ENCODE measurements at regions not wholly inside any gene's neighbourhood (a gene's known extent, or its start where the extent isn't known, plus 50 kb on each side); places are given as distances from the start of the nearest gene placed in this dataset.

- Histone ChIP-seq H2AFZ (ENCODE audit: low read length) (no peak overlapping the region), H3K14ac (ENCODE audit: insufficient read depth, low read length) (no peak overlapping the region), H4K8ac (replicated peaks; ENCODE audit: insufficient read length, low read depth, low read length) (no peak overlapping the region), H3K9me3 (ENCODE audit: control insufficient read depth, low read depth, low read length) (no peaks in the 10 kb centered on the region), H3K79me2 (ENCODE audit: insufficient read depth, low read length) (no peaks in the 10 kb centered on the region), H3K4me2 (ENCODE audit: insufficient read depth, insufficient read length, low read length) (no peak overlapping the region), H4K91ac (ENCODE audit: insufficient read length, low read depth, low read length) (no peak overlapping the region), H2BK20ac (ENCODE audit: low read depth, low read length, poor library complexity, severe bottlenecking) (no peak overlapping the region), H2BK5ac (ENCODE audit: insufficient read length, low read length) (no peak overlapping the region), H3K23me2 (ENCODE audit: insufficient read length, low read depth, low read length, poor library complexity, severe bottlenecking) (no peaks in the 10 kb centered on the region), H3K18ac (ENCODE audit: insufficient read length, low read depth, low read length) (no peak overlapping the region), H3K9ac (ENCODE audit: extremely low read depth, insufficient read length, low read length) (no peak overlapping the region), H2BK15ac (ENCODE audit: low read depth, low read length) (no peak overlapping the region), H2BK12ac (ENCODE audit: insufficient read length, low read depth, low read length) (no peak overlapping the region), H2BK120ac (ENCODE audit: low read depth, low read length, poor library complexity, severe bottlenecking) (no peak overlapping the region), H4K20me1 (ENCODE audit: control insufficient read depth, insufficient read depth, insufficient read length) (no peaks in the 10 kb centered on the region), H2AK5ac (ENCODE audit: insufficient read length, low read length) (no peak overlapping the region), H4K5ac (ENCODE audit: insufficient read length, low read depth, low read length) (no peak overlapping the region), H3K4me1 (ENCODE audit: insufficient read depth, low read length) (no peaks in the 10 kb centered on the region), H3K79me1 (ENCODE audit: insufficient read depth, low read depth, low read length, poor library complexity, severe bottlenecking) (no peaks in the 10 kb centered on the region), H3K56ac (ENCODE audit: insufficient read length, low read depth, low read length) (no peak overlapping the region), H3K27ac (ENCODE audit: insufficient read length, low read depth, low read length) (no peak overlapping the region), H3K27me3 (ENCODE audit: insufficient read depth, low read length) (no peaks in the 10 kb centered on the region), H3K4ac (ENCODE audit: low read depth, low read length) (no peak overlapping the region), H3T11ph (ENCODE audit: low read length) (no peak overlapping the region), H3K23ac (ENCODE audit: insufficient read length, low read depth, low read length) (no peak overlapping the region)
- peaks cover 0 to 1% of the 10 kb centered on the region in 2 experiments; a peak in 1 of 5 replicates for H3K9me3 Mint-ChIP-seq
- no peak for TF ChIP-seq CTCF (conservative IDR thresholded peaks at IDR 0.05)
- H3K36me3 Mint-ChIP-seq (ENCODE audit: insufficient read depth in 1 of 3, low read depth in 3 of 3), result no peaks in the 10 kb centered on the region
- WGBS (ENCODE audit: extremely low coverage, insufficient read length, low lambda C conversion rate), result no CpG with 5 or more reads among the region's 1 CpG
- H3K4me3 Mint-ChIP-seq, result no peak overlapping the region
- H3K27me3 Mint-ChIP-seq (ENCODE audit: low read depth), result no peaks in the 10 kb centered on the region
- H3K4me1 Mint-ChIP-seq, result no peaks in the 10 kb centered on the region
- DNase-seq, result no peak
- no peak overlapping the region for H3K27ac Mint-ChIP-seq
These were observed 537.5 kb upstream of the FSIP2 start for GRCh38 chr2:185201063-185201462.

Measured in H9 (cell line).